Hepatocyte (in vitro differentiated cells): ENCODE measurements at regions not wholly inside any gene's neighbourhood (a gene's known extent, or its start where the extent isn't known, plus 50 kb on each side); places are given as distances from the start of the nearest gene placed in this dataset.

ENCODE experiments used
- EZH2 ChIP-seq: fragments of 200-600 bp; sonication (generic); IDR thresholded peaks from 2 replicates; pipeline ENCODE4 v1.6.1; 2016; ENCODE audit warnings: antibody characterized with exemption, mild to moderate bottlenecking, borderline replicate concordance
- TF ChIP-seq, protein P1 (sequence below): fragments of 200-600 bp; sonication (generic); IDR thresholded peaks from 2 replicates; pipeline ENCODE4 v1.5.1; 2016; ENCODE audit warnings: antibody characterized with exemption, mild to moderate bottlenecking; ENCODE audit not compliant: poor library complexity

DNA sequence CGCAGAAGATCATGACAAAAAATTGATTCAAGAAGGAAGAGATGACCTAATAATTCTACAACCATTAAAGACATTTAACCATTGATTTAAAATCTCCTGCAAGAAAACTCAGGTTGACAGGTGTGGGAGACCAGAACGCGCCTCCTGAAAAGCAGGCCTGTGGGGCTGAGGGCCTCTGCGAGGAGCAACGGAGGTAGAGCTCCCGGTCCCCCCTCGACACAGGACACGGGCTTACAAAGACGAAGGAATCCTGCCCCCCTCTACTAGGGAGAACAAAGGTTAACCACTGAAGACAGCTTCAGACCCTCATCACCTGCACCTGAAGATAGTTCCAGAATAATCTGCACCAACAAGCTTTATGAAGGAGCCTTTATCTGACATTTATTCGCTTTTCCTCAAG lies 55.9 kb upstream of the INPP5A start:
- TF ChIP-seq, protein P1, sequence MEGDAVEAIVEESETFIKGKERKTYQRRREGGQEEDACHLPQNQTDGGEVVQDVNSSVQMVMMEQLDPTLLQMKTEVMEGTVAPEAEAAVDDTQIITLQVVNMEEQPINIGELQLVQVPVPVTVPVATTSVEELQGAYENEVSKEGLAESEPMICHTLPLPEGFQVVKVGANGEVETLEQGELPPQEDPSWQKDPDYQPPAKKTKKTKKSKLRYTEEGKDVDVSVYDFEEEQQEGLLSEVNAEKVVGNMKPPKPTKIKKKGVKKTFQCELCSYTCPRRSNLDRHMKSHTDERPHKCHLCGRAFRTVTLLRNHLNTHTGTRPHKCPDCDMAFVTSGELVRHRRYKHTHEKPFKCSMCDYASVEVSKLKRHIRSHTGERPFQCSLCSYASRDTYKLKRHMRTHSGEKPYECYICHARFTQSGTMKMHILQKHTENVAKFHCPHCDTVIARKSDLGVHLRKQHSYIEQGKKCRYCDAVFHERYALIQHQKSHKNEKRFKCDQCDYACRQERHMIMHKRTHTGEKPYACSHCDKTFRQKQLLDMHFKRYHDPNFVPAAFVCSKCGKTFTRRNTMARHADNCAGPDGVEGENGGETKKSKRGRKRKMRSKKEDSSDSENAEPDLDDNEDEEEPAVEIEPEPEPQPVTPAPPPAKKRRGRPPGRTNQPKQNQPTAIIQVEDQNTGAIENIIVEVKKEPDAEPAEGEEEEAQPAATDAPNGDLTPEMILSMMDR = no peak
- TF ChIP-seq EZH2 = no peak
